ENCODE measurements at regions not wholly inside any gene's neighbourhood (a gene's known extent, or its start where the extent isn't known, plus 50 kb on each side); places are given as distances from the start of the nearest gene placed in this dataset.

- Histone ChIP-seq H3K27me3 (ENCODE audit: insufficient read depth, insufficient read length) (no peaks in the 10 kb centered on the region), H3K9ac (ENCODE audit: insufficient read length, low read depth) (no peak overlapping the region)
- DNase-seq (ENCODE audit: low read depth, low spot score), result no peak
These were observed 158.8 kb upstream of the ZNF462 start for GRCh38 chr9:106704056-106704615.

GRCh38 chr9:106707291-106707690 is 155.7 kb upstream of the ZNF462 start:
- DNase-seq (ENCODE audit: low read depth, low spot score), result no peak
- Histone ChIP-seq H3K36me3 (ENCODE audit: insufficient read depth, insufficient read length, low read length) (no peaks in the 10 kb centered on the region), H3K4me1 (ENCODE audit: insufficient read depth, insufficient read length) (no peaks in the 10 kb centered on the region), H3K9ac (ENCODE audit: insufficient read length, low read depth) (no peak overlapping the region), H3K27me3 (ENCODE audit: insufficient read depth, insufficient read length) (no peaks in the 10 kb centered on the region), H3K4me3 (ENCODE audit: insufficient read length, low read depth) (no peak overlapping the region), H3K9me3 (ENCODE audit: insufficient read depth, low read length) (no peaks in the 10 kb centered on the region)
- TF ChIP-seq YY1 (IDR thresholded peaks at IDR 0.05; ENCODE audit: insufficient read depth, insufficient read length) (no peak), ZNF274 (IDR thresholded peaks at IDR 0.05; ENCODE audit: low read depth, low read length) (no peak), SUZ12 (IDR thresholded peaks at IDR 0.05; ENCODE audit: extremely low read depth, insufficient read depth, insufficient read length) (no peak)

More at GRCh38 chr9:106704056-106704615, 158.8 kb upstream of the ZNF462 start:
- no peak overlapping the region for H3K4me3 ChIP-seq (ENCODE audit: insufficient read length, low read depth)
- no peaks in the 10 kb centered on the region for H3K4me1 ChIP-seq (ENCODE audit: insufficient read depth, insufficient read length)
- TF ChIP-seq ZNF274 (IDR thresholded peaks at IDR 0.05; ENCODE audit: low read depth, low read length) (no peak), YY1 (IDR thresholded peaks at IDR 0.05; ENCODE audit: insufficient read depth, insufficient read length) (no peak), SUZ12 (IDR thresholded peaks at IDR 0.05; ENCODE audit: extremely low read depth, insufficient read depth, insufficient read length) (no peak)
- no peaks in the 10 kb centered on the region for H3K36me3 ChIP-seq (ENCODE audit: insufficient read depth, insufficient read length, low read length)
- no peaks in the 10 kb centered on the region for H3K9me3 ChIP-seq (ENCODE audit: insufficient read depth, low read length)

GRCh38 chr9:106707738-106708474 is 155.1 kb upstream of the ZNF462 start:
- Histone ChIP-seq H3K36me3 (ENCODE audit: insufficient read depth, insufficient read length, low read length) (no peaks in the 10 kb centered on the region), H3K4me3 (ENCODE audit: insufficient read length, low read depth) (no peak overlapping the region), H3K4me1 (ENCODE audit: insufficient read depth, insufficient read length) (no peaks in the 10 kb centered on the region), H3K9me3 (ENCODE audit: insufficient read depth, low read length) (no peaks in the 10 kb centered on the region), H3K27me3 (ENCODE audit: insufficient read depth, insufficient read length) (no peaks in the 10 kb centered on the region), H3K9ac (ENCODE audit: insufficient read length, low read depth) (no peak overlapping the region)
- DNase-seq (ENCODE audit: low read depth, low spot score), result no peak
- TF ChIP-seq SUZ12 (IDR thresholded peaks at IDR 0.05; ENCODE audit: extremely low read depth, insufficient read depth, insufficient read length) (no peak), ZNF274 (IDR thresholded peaks at IDR 0.05; ENCODE audit: low read depth, low read length) (no peak), YY1 (IDR thresholded peaks at IDR 0.05; ENCODE audit: insufficient read depth, insufficient read length) (no peak)

DNA sequence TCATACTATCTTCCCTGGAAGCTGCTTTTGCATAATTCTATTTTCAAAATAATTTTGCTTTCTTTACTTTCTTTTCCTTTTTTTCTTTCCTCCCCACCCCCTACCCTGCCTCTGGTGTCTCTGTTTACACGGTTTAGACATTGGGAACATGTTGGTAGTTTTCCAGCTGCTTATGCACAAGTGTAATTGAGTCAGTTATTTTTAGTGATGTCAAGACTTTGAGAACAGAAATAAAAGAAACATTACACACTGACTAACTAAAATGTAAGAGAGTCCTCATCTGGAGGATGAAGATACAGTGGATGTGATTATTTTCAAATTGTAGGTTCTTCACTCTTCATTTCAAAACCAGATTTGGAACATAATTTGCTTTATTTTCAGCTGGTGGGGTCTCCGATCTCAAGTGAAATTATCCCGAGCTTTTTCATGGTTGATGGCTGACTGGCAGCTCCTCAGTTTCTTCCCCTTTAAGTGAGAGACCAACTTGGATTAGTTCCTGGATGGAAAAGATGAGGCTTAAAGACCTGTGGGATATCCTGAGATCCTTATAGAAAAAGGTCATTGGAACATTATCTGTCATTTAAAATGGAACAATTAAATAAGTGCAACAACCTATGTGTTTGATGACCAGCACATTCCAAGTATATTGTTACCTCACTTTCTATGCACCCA is 154.4 kb upstream of the ZNF462 start:
- Histone ChIP-seq H3K4me1 (ENCODE audit: insufficient read depth, insufficient read length) (no peaks in the 10 kb centered on the region), H3K9me3 (ENCODE audit: insufficient read depth, low read length) (no peaks in the 10 kb centered on the region), H3K27me3 (ENCODE audit: insufficient read depth, insufficient read length) (no peaks in the 10 kb centered on the region), H3K9ac (ENCODE audit: insufficient read length, low read depth) (no peak overlapping the region), H3K4me3 (ENCODE audit: insufficient read length, low read depth) (no peak overlapping the region), H3K36me3 (ENCODE audit: insufficient read depth, insufficient read length, low read length) (no peaks in the 10 kb centered on the region)
- TF ChIP-seq SUZ12 (IDR thresholded peaks at IDR 0.05; ENCODE audit: extremely low read depth, insufficient read depth, insufficient read length) (no peak), YY1 (IDR thresholded peaks at IDR 0.05; ENCODE audit: insufficient read depth, insufficient read length) (no peak), ZNF274 (IDR thresholded peaks at IDR 0.05; ENCODE audit: low read depth, low read length) (no peak)
- no peak for DNase-seq (ENCODE audit: low read depth, low spot score)

- TF ChIP-seq ZNF274 (IDR thresholded peaks at IDR 0.05; ENCODE audit: low read depth, low read length), result no peak
- TF ChIP-seq SUZ12 (IDR thresholded peaks at IDR 0.05; ENCODE audit: extremely low read depth, insufficient read depth, insufficient read length), result no peak
- TF ChIP-seq YY1 (IDR thresholded peaks at IDR 0.05; ENCODE audit: insufficient read depth, insufficient read length), result no peak
- H3K9ac ChIP-seq (ENCODE audit: insufficient read length, low read depth), result no peak overlapping the region
- no peaks in the 10 kb centered on the region for H3K9me3 ChIP-seq (ENCODE audit: insufficient read depth, low read length)
- no peaks in the 10 kb centered on the region for H3K27me3 ChIP-seq (ENCODE audit: insufficient read depth, insufficient read length)
- H3K4me1 ChIP-seq (ENCODE audit: insufficient read depth, insufficient read length), result no peaks in the 10 kb centered on the region
- H3K36me3 ChIP-seq (ENCODE audit: insufficient read depth, insufficient read length, low read length), result no peaks in the 10 kb centered on the region
- H3K4me3 ChIP-seq (ENCODE audit: insufficient read length, low read depth), result no peak overlapping the region
- no peak for DNase-seq (ENCODE audit: low read depth, low spot score)
These were observed 150.7 kb upstream of the ZNF462 start for GRCh38 chr9:106712279-106712678.

- Histone ChIP-seq H3K4me1 (ENCODE audit: insufficient read depth, insufficient read length) (no peaks in the 10 kb centered on the region), H3K9me3 (ENCODE audit: insufficient read depth, low read length) (no peaks in the 10 kb centered on the region), H3K9ac (ENCODE audit: insufficient read length, low read depth) (no peak overlapping the region), H3K27me3 (ENCODE audit: insufficient read depth, insufficient read length) (no peaks in the 10 kb centered on the region), H3K36me3 (ENCODE audit: insufficient read depth, insufficient read length, low read length) (no peaks in the 10 kb centered on the region), H3K4me3 (ENCODE audit: insufficient read length, low read depth) (no peak overlapping the region)
- DNase-seq (ENCODE audit: low read depth, low spot score), result no peak
- TF ChIP-seq YY1 (IDR thresholded peaks at IDR 0.05; ENCODE audit: insufficient read depth, insufficient read length), result no peak
- TF ChIP-seq SUZ12 (IDR thresholded peaks at IDR 0.05; ENCODE audit: extremely low read depth, insufficient read depth, insufficient read length), result no peak
- no peak for TF ChIP-seq ZNF274 (IDR thresholded peaks at IDR 0.05; ENCODE audit: low read depth, low read length)
These were observed 149.8 kb upstream of the ZNF462 start for GRCh38 chr9:106713206-106713605.

GRCh38 chr9:106716820-106717219 is 146.1 kb upstream of the ZNF462 start:
- H3K9me3 ChIP-seq (ENCODE audit: insufficient read depth, low read length), result no peaks in the 10 kb centered on the region
- no peak overlapping the region for H3K4me3 ChIP-seq (ENCODE audit: insufficient read length, low read depth)
- TF ChIP-seq YY1 (IDR thresholded peaks at IDR 0.05; ENCODE audit: insufficient read depth, insufficient read length) (no peak), ZNF274 (IDR thresholded peaks at IDR 0.05; ENCODE audit: low read depth, low read length) (no peak), SUZ12 (IDR thresholded peaks at IDR 0.05; ENCODE audit: extremely low read depth, insufficient read depth, insufficient read length) (no peak)
- DNase-seq (ENCODE audit: low read depth, low spot score), result no peak
- no peak overlapping the region for H3K9ac ChIP-seq (ENCODE audit: insufficient read length, low read depth)
- H3K27me3 ChIP-seq (ENCODE audit: insufficient read depth, insufficient read length), result no peaks in the 10 kb centered on the region
- H3K4me1 ChIP-seq (ENCODE audit: insufficient read depth, insufficient read length), result no peaks in the 10 kb centered on the region
- no peaks in the 10 kb centered on the region for H3K36me3 ChIP-seq (ENCODE audit: insufficient read depth, insufficient read length, low read length)
